NCI-H2107 treated with DMSO at 0.1 percent for 48 hours (cell line): ENCODE measurements at regions not wholly inside any gene's neighbourhood (a gene's known extent, or its start where the extent isn't known, plus 50 kb on each side); places are given as distances from the start of the nearest gene placed in this dataset.

ENCODE experiments used
- DNase-seq: peaks from one replicate; lab custom pipeline; 2025; ENCODE audit not compliant: unreplicated experiment; lab: John Stamatoyannopoulos, UW

GRCh38 chr10:4013651-4014121 lies 228.7 kb upstream of the KLF6 start:
- DNase-seq, result no peak

- no peak for DNase-seq
Measured at GRCh38 chr10:4012848-4013247, 227.8 kb upstream of the KLF6 start.

GRCh38 chr10:4011136-4011812 lies 226.3 kb upstream of the KLF6 start:
- no peak for DNase-seq

GRCh38 chr10:4008676-4009382 lies 223.8 kb upstream of the KLF6 start:
- no peak for DNase-seq

GRCh38 chr10:4007771-4008170 lies 222.8 kb upstream of the KLF6 start:
- no peak for DNase-seq

GRCh38 chr10:4006858-4007257 lies 221.8 kb upstream of the KLF6 start:
- DNase-seq, result no peak

- no peak for DNase-seq
Measured at GRCh38 chr10:4006051-4006450, 221.0 kb upstream of the KLF6 start.

GRCh38 chr10:4004990-4005389 lies 220.0 kb upstream of the KLF6 start:
- DNase-seq, result no peak

GRCh38 chr10:4004144-4004543 lies 219.1 kb upstream of the KLF6 start:
- DNase-seq, result no peak

GRCh38 chr10:4003348-4003973 lies 218.5 kb upstream of the KLF6 start:
- no peak for DNase-seq

GRCh38 chr10:4001811-4002210 lies 216.8 kb upstream of the KLF6 start:
- no peak for DNase-seq

- DNase-seq, result no peak
Measured at GRCh38 chr10:3999642-4000041, 214.6 kb upstream of the KLF6 start.

GRCh38 chr10:3996697-3997096 lies 211.7 kb upstream of the KLF6 start:
- DNase-seq, result no peak

- no peak for DNase-seq
Measured at GRCh38 chr10:3995302-3996210, 210.5 kb upstream of the KLF6 start.

GRCh38 chr10:3992382-3993178 lies 207.6 kb upstream of the KLF6 start:
- DNase-seq, result no peak

GRCh38 chr10:3990307-3990706 lies 205.3 kb upstream of the KLF6 start:
- no peak for DNase-seq

- DNase-seq, result no peak
Measured at GRCh38 chr10:3987143-3987974, 202.3 kb upstream of the KLF6 start.

GRCh38 chr10:3986493-3987142 lies 201.6 kb upstream of the KLF6 start:
- no peak for DNase-seq
